HG03025 (cell line): ENCODE measurements at regions not wholly inside any gene's neighbourhood (a gene's known extent, or its start where the extent isn't known, plus 50 kb on each side); places are given as distances from the start of the nearest gene placed in this dataset.

Source experiments
- ATAC-seq: cut with Tn5 transposase; IDR thresholded peaks from one replicate; pipeline ENCODE4 v1.9.1; 2021; ENCODE audit warnings: mild to moderate bottlenecking, moderate library complexity; ENCODE audit not compliant: unreplicated experiment, low FRiP score

GRCh38 chr5:2282034-2282690, 399.4 kb upstream of the IRX4 start:
- ATAC-seq, result no peak

GRCh38 chr5:2281446-2281845, 398.7 kb upstream of the IRX4 start:
- no peak for ATAC-seq

- no peak for ATAC-seq
Observed at GRCh38 chr5:2280318-2280717, 397.6 kb upstream of the IRX4 start.

- no peak for ATAC-seq
Observed at GRCh38 chr5:2278825-2279456, 396.2 kb upstream of the IRX4 start.

- no peak for ATAC-seq
Observed at GRCh38 chr5:2277886-2278285, 395.2 kb upstream of the IRX4 start.

GRCh38 chr5:2276101-2276500, 393.4 kb upstream of the IRX4 start:
- no peak for ATAC-seq

- ATAC-seq, result no peak
Observed at GRCh38 chr5:2272755-2273154, 390.0 kb upstream of the IRX4 start.

- ATAC-seq, result no peak
Observed at GRCh38 chr5:2272039-2272438, 389.3 kb upstream of the IRX4 start.

- ATAC-seq, result no peak
Observed at GRCh38 chr5:2271316-2271715, 388.6 kb upstream of the IRX4 start.

GRCh38 chr5:2270467-2270866, 387.7 kb upstream of the IRX4 start:
- no peak for ATAC-seq

GRCh38 chr5:2269656-2270055, 386.9 kb upstream of the IRX4 start:
- ATAC-seq, result no peak

- ATAC-seq, result no peak
Observed at GRCh38 chr5:2267991-2268390, 385.3 kb upstream of the IRX4 start.

- ATAC-seq, result no peak
Observed at GRCh38 chr5:2266641-2267240, 384.0 kb upstream of the IRX4 start.

GRCh38 chr5:2265341-2265740, 382.6 kb upstream of the IRX4 start:
- ATAC-seq, result no peak

- ATAC-seq, result no peak
Observed at GRCh38 chr5:2263763-2264162, 381.0 kb upstream of the IRX4 start.

- ATAC-seq, result no peak
Observed at GRCh38 chr5:2262620-2263019, 379.9 kb upstream of the IRX4 start.

GRCh38 chr5:2261004-2261703, 378.4 kb upstream of the IRX4 start:
- no peak for ATAC-seq

GRCh38 chr5:2260211-2261003, 377.7 kb upstream of the IRX4 start:
- no peak for ATAC-seq

GRCh38 chr5:2259494-2260107, 376.9 kb upstream of the IRX4 start:
- no peak for ATAC-seq

GRCh38 chr5:2258861-2259260, 376.1 kb upstream of the IRX4 start:
- ATAC-seq, result no peak
